Osteoblast (primary cell): ENCODE measurements at regions not wholly inside any gene's neighbourhood (a gene's known extent, or its start where the extent isn't known, plus 50 kb on each side); places are given as distances from the start of the nearest gene placed in this dataset.

Experiments used
- DNase-seq: peaks from one replicate; pipeline ENCODE4 v3.0.0; 2011; ENCODE audit warnings: low spot score, mixed read lengths; ENCODE audit not compliant: insufficient read length; ENCODE audit errors: missing footprints
- H2AFZ ChIP-seq: 2 replicates; pipeline ENCODE4 v1.6.0; 2011; ENCODE audit warnings: mild to moderate bottlenecking, low read length
- H3K27ac ChIP-seq: 2 replicates; pipeline ENCODE4 v1.5.1; 2011; ENCODE audit warnings: mild to moderate bottlenecking, low read depth, low read length, moderate library complexity
- H3K27me3 ChIP-seq: 2 replicates; pipeline ENCODE4 v1.6.0; 2012; ENCODE audit warnings: mild to moderate bottlenecking, control low read depth, inconsistent platforms, low read length, moderate library complexity; ENCODE audit not compliant: insufficient read depth
- H3K36me3 ChIP-seq: 2 replicates; pipeline ENCODE4 v1.5.1; 2011; ENCODE audit warnings: mild to moderate bottlenecking, low read length, control low read depth, moderate library complexity; ENCODE audit not compliant: insufficient read depth
- H3K4me1 ChIP-seq: 2 replicates; pipeline ENCODE4 v1.5.1; 2011; ENCODE audit warnings: mild to moderate bottlenecking, low read length, control low read depth, moderate library complexity; ENCODE audit not compliant: insufficient read depth
- H3K4me2 ChIP-seq: 2 replicates; pipeline ENCODE4 v1.6.0; 2011; ENCODE audit warnings: mild to moderate bottlenecking, low read length; ENCODE audit not compliant: insufficient read depth
- H3K4me3 ChIP-seq: fragments of 200-600 bp; sonication (generic); 3 replicates; pipeline ENCODE4 v1.5.1; 2012; ENCODE audit warnings: mild to moderate bottlenecking, low read length, inconsistent platforms; ENCODE audit not compliant: insufficient read depth
- H3K79me2 ChIP-seq: 2 replicates; pipeline ENCODE4 v1.6.0; 2012; ENCODE audit warnings: mild to moderate bottlenecking, low read length, control low read depth, inconsistent platforms; ENCODE audit not compliant: insufficient read depth
- H3K9me3 ChIP-seq: 2 replicates; pipeline ENCODE4 v1.5.1; 2011; ENCODE audit warnings: low read depth, low read length, control low read depth
- H4K20me1 ChIP-seq: 2 replicates; pipeline ENCODE4 v1.6.0; 2012; ENCODE audit warnings: mild to moderate bottlenecking, low read length, control low read depth; ENCODE audit not compliant: insufficient read depth
- TF ChIP-seq, protein P1 (sequence below): IDR thresholded peaks from 2 replicates; pipeline ENCODE4 v1.5.1; 2011; ENCODE audit warnings: mild to moderate bottlenecking, low read depth, low read length, moderate library complexity; ENCODE audit errors: extremely low read depth

- no peak overlapping the region for H3K4me2 ChIP-seq
Observed at GRCh38 chr1:38565020-38565491, 294.5 kb downstream of the RRAGC start.

DNA sequence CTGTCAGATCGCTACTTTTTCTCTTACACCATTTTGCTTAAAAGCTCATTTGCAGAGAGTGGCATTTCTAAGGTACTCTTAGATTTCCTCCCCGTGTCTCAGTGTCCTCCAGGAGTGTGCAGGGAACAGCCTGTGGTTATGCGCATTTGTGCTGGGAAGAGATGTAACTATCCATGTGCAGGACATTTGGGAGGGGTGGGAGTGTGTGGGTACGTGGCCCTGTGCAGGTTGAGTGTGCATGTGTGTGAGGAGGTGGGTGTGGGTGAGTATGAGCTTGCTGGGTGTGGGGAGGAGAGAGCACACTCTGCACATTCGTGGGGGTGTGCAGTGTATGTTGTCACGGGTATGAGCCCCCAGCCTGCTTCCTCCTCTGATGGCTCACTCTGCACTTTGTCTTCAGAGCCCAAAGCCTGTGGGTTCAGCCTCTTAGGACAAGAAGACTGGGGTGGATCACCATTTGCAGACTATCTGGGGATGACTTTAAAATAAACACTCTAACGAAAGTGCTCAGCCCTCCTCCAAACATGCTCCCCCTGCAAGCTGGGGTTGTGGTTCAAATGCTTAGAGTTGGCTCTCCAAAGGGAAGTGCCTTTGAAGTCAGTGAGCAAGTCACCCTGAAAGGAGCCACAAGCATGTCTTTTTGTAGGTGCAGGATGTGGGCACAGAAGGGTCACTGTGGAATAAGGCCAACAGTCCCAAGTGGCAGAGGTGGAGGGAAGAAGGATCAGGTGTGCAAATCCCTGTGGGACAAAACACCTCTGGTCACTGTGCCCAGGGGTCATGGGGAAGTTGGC is 295.4 kb downstream of the RRAGC start:
- Histone ChIP-seq H3K4me2 (no peak overlapping the region), H3K27me3 (peaks cover 5% of the 10 kb centered on the region), H3K4me1 (no peaks in the 10 kb centered on the region)

More at GRCh38 chr1:38565020-38565491, 294.5 kb downstream of the RRAGC start:
- no peaks in the 10 kb centered on the region for H3K79me2 ChIP-seq
- H4K20me1 ChIP-seq = no peaks in the 10 kb centered on the region
- no peak overlapping the region for H3K27ac ChIP-seq
- no peak overlapping the region for H3K4me3 ChIP-seq
- no peak overlapping the region for H2AFZ ChIP-seq
- H3K4me1 ChIP-seq = no peaks in the 10 kb centered on the region
- no peaks in the 10 kb centered on the region for H3K9me3 ChIP-seq
- DNase-seq = no peak
- peaks cover under 1% of the 10 kb centered on the region for H3K27me3 ChIP-seq
- TF ChIP-seq, protein P1, sequence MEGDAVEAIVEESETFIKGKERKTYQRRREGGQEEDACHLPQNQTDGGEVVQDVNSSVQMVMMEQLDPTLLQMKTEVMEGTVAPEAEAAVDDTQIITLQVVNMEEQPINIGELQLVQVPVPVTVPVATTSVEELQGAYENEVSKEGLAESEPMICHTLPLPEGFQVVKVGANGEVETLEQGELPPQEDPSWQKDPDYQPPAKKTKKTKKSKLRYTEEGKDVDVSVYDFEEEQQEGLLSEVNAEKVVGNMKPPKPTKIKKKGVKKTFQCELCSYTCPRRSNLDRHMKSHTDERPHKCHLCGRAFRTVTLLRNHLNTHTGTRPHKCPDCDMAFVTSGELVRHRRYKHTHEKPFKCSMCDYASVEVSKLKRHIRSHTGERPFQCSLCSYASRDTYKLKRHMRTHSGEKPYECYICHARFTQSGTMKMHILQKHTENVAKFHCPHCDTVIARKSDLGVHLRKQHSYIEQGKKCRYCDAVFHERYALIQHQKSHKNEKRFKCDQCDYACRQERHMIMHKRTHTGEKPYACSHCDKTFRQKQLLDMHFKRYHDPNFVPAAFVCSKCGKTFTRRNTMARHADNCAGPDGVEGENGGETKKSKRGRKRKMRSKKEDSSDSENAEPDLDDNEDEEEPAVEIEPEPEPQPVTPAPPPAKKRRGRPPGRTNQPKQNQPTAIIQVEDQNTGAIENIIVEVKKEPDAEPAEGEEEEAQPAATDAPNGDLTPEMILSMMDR = no peak
- no peaks in the 10 kb centered on the region for H3K36me3 ChIP-seq

GRCh38 chr1:38561725-38562124 is 297.8 kb downstream of the RRAGC start:
- no peaks in the 10 kb centered on the region for H3K4me1 ChIP-seq
- H3K36me3 ChIP-seq = no peaks in the 10 kb centered on the region
- no peak overlapping the region for H3K4me3 ChIP-seq
- H3K27me3 ChIP-seq = peaks cover 6% of the 10 kb centered on the region
- no peaks in the 10 kb centered on the region for H4K20me1 ChIP-seq
- no peaks in the 10 kb centered on the region for H3K9me3 ChIP-seq
- TF ChIP-seq, protein P1 = no peak
- H2AFZ ChIP-seq = no peak overlapping the region
- no peaks in the 10 kb centered on the region for H3K79me2 ChIP-seq
- H3K27ac ChIP-seq = no peak overlapping the region
- no peak for DNase-seq
- no peak overlapping the region for H3K4me2 ChIP-seq

More for the DNA sequence above, 295.4 kb downstream of the RRAGC start:
- Histone ChIP-seq H3K9me3 (no peaks in the 10 kb centered on the region), H4K20me1 (no peaks in the 10 kb centered on the region), H2AFZ (no peak overlapping the region), H3K27ac (no peak overlapping the region), H3K79me2 (no peaks in the 10 kb centered on the region), H3K36me3 (no peaks in the 10 kb centered on the region), H3K4me3 (no peak overlapping the region)
- TF ChIP-seq, protein P1 = no peak
- no peak for DNase-seq

GRCh38 chr1:38561110-38561509 is 298.5 kb downstream of the RRAGC start:
- H3K79me2 ChIP-seq = no peaks in the 10 kb centered on the region
- H3K27me3 ChIP-seq = peaks cover 6% of the 10 kb centered on the region
- no peaks in the 10 kb centered on the region for H3K9me3 ChIP-seq
- no peak overlapping the region for H2AFZ ChIP-seq
- TF ChIP-seq, protein P1 = no peak
- H3K4me3 ChIP-seq = no peak overlapping the region
- H3K4me1 ChIP-seq = no peaks in the 10 kb centered on the region
- H4K20me1 ChIP-seq = no peaks in the 10 kb centered on the region
- H3K4me2 ChIP-seq = no peak overlapping the region
- DNase-seq = no peak
- H3K27ac ChIP-seq = no peak overlapping the region
- no peaks in the 10 kb centered on the region for H3K36me3 ChIP-seq
